Fibroblast of pulmonary artery (primary cell): ENCODE measurements at regions not wholly inside any gene's neighbourhood (a gene's known extent, or its start where the extent isn't known, plus 50 kb on each side); places are given as distances from the start of the nearest gene placed in this dataset.

Experiments used
- DNase-seq: peaks from one replicate; pipeline ENCODE4 v3.0.0-alpha.2; 2010; ENCODE audit warnings: low read depth
- H3K4me3 ChIP-seq: replicated peaks from 2 replicates; pipeline ENCODE4 v1.5.1; 2011; ENCODE audit warnings: low read depth, mild to moderate bottlenecking, control low read depth, low read length, moderate library complexity
- CTCF ChIP-seq: IDR thresholded peaks from 2 replicates; pipeline ENCODE4 v1.5.1; 2011; ENCODE audit warnings: mild to moderate bottlenecking, control low read depth, low read length, inconsistent platforms; ENCODE audit errors: missing control alignments

DNA sequence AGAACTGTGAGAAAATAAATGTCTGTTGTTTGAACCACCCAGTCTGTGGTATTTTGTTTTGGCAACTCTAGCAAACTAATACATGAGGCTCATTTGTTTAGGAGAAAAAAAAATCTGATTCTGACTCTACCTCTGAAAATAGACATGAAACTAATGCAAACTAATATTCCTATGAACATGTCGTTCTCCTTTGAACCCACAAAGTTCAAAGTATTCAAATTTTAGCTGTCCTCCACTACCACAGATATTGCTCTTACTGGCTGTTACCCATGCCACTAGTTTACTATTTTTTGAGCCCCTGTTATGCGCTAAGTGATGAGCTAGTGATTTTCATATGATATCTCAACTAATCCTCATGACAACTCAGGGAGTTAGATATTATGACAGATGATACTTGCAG, 58.8 kb upstream of the ZNF804B start:
- H3K4me3 ChIP-seq = no peak overlapping the region
- TF ChIP-seq CTCF = no peak

DNA sequence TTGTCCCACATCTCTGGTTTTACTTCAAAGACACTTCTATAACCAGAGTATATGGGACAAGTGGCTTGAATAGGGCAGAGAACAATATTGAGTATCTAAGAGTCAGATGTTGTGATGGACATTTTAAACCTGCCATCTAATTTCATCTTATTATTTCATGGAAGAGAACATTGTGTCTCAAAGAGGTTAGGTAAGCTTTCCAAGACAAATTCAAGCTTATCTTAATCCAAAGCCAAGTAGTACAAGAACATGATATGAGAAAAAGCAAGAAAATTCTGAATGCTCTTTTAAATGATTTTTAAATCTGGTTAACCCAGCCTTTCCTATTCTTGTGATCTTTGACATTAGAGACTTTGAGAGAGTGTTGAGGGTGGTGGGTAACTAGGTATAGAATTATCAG, 65.3 kb upstream of the ZNF804B start:
- no peak for DNase-seq
- H3K4me3 ChIP-seq = no peak overlapping the region
- TF ChIP-seq CTCF = no peak

More for the DNA sequence above, 58.8 kb upstream of the ZNF804B start:
- DNase-seq = no peak

GRCh38 chr7:88693131-88693530, 66.4 kb upstream of the ZNF804B start:
- no peak for TF ChIP-seq CTCF
- DNase-seq = no peak

DNA sequence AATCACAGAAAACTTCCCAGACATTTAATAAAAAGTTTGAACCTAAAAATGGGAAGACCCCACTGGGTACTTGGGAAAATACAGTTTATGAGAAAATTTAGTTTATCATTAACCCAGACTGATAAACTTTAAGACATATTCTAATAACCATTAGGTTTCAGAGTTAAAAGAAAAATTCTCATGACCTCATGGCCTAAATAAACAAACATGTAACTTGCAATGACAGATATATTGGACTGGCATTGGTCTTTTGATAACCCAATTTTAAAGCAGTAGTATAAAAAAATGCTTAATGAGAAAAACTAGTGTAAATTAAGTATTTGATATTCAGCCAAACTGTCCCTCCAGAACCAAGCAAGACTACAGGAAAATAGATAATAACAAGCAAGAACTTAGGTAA, 67.0 kb upstream of the ZNF804B start:
- H3K4me3 ChIP-seq = no peak overlapping the region
- no peak for TF ChIP-seq CTCF
- DNase-seq = no peak

More at GRCh38 chr7:88693131-88693530, 66.4 kb upstream of the ZNF804B start:
- no peak overlapping the region for H3K4me3 ChIP-seq

DNA sequence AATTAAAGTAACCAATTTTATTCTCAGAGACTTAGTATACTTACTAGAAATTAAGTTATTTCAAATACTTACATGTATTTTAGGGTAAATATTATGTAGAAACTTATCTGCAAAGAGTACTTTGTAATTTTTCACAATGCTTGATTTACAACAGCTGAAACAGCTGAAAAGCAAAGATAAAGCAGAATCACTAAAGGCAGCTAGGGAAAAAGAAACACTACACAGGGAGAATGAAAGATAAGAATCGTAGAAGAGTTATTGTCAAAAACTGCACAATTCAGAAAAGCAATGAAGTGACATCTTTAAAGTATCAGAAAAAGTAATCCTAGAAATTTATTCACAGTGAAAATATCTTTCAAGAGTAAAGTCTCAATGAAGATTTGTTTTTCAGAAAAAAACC, 69.7 kb upstream of the ZNF804B start:
- no peak for TF ChIP-seq CTCF
- no peak for DNase-seq
- no peak overlapping the region for H3K4me3 ChIP-seq

GRCh38 chr7:88688222-88688621, 71.3 kb upstream of the ZNF804B start:
- TF ChIP-seq CTCF = no peak
- no peak overlapping the region for H3K4me3 ChIP-seq
- DNase-seq = no peak

DNA sequence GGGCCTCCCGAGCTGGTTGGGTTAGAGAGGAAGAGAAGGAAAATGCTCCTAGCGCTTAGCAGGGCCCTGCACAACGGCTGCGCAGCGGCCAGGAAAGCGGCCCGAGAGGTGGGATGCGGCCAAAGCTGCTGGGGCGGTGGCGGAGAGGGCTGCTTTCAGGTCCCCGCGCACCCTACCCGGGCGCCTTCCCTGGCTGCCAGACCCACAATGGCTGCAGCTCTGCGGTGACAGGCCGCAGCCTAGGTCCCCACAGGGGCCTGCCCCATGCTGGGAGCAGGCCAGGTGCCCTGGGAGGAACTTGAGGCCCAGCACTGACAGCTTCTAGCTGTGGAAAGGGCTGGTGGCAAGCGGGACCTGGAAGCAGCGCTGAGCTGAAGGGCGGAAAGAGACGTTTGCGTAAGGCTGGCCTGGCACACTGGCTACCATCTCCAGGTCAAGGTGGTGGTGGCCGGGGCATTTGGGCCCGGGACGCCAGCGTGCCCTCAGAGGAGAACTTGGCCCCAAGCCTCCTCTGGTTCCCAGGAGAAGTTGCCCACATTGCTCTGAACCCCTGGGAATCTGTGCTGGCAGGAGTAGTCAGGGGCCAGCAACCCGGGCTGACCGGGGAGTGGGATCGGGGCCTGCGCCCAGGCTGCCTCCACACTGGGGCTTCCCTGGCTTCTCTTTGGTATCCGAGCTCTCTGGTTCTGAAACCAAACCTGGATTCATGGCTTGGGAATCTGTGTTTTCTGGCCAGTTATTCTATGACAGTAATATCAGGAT, 72.9 kb upstream of the ZNF804B start:
- no peak for DNase-seq
- no peak for TF ChIP-seq CTCF
- H3K4me3 ChIP-seq = no peak overlapping the region
